ENCODE measurements at regions not wholly inside any gene's neighbourhood (a gene's known extent, or its start where the extent isn't known, plus 50 kb on each side); places are given as distances from the start of the nearest gene placed in this dataset.

DNA sequence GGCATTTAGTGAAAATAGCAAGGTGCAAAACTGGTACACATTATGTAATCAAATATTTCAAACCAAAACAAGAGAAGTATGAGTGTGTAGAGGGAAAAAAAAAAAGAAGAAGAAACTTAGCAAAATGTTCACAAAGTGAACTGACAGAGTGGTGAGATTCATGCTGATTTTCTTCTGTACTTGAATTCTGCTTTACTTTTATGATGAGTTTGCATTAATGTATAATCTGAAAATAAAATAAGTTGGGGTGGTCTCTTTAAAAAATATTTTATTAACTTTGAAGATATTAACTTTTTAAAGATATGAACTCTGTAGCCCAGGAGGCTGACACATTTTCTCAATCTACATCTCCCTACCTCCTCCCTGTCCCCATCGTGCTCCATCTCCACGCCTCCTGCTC lies 185.1 kb downstream of the QDPR start:
- peaks cover 5% of the 10 kb centered on the region for H3K27me3 Mint-ChIP-seq
- no peak overlapping the region for H3K27ac Mint-ChIP-seq

DNA sequence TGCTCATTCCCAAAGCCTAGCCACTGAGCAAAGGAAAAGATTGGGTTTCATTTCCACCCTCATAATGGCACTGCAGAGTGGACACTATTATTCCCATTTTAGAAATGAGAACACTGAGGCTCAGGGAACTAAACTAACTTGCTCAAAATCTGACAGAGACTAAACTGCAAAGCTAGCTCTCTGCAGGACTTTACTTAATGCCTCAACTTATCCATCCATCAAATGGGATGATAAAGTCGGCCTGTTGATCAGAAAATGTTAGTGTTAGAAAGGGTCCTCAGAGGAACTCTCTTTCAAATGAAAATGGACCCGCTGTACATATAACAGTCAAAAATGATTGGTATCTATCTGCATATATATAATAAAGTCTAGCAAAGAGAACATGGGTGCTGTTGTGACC lies 186.8 kb downstream of the QDPR start:
- ATAC-seq (replicated peaks): no peak
- Mint-ChIP-seq H3K4me3 (no peak overlapping the region), H3K27me3 (peaks cover 5% of the 10 kb centered on the region), H3K27ac (no peak overlapping the region), H3K36me3 (ENCODE audit: low read depth) (no peaks in the 10 kb centered on the region), H3K4me1 (peaks cover 6% of the 10 kb centered on the region), H3K9me3 (no peaks in the 10 kb centered on the region)

More for the DNA sequence above, 185.1 kb downstream of the QDPR start:
- H3K4me3 Mint-ChIP-seq: no peak overlapping the region
- H3K9me3 Mint-ChIP-seq: no peaks in the 10 kb centered on the region
- H3K4me1 Mint-ChIP-seq: peaks cover 6% of the 10 kb centered on the region
- no peaks in the 10 kb centered on the region for H3K36me3 Mint-ChIP-seq (ENCODE audit: low read depth)
- ATAC-seq (replicated peaks): no peak

DNA sequence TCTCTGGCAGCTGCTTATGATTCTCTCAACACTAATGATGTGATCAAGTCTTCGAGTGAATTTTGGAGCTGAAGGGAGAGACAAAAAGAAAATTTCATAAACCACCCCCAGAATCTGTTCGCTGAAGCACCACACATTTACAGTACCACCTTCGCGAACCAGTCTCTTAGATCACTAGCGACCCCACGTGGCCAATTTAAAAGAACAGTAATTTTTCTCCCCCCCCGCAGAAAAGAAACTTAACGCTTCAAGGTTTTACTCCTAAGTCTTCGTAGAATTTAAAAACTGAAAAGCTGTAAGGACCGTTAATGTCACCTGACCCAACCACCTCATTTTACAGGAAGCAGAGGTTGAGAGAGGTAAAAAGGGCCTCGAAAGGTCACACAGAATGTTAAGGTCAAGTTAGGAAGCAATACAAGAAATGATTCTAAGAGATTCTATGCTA lies 187.5 kb downstream of the QDPR start:
- Mint-ChIP-seq H3K27ac (peak overlapping the region; percentile 53), H3K36me3 (ENCODE audit: low read depth) (no peaks in the 10 kb centered on the region), H3K4me1 (peaks cover 6% of the 10 kb centered on the region), H3K4me3 (peak overlapping the region; percentile 36), H3K27me3 (peaks cover 10% of the 10 kb centered on the region), H3K9me3 (peaks cover 5% of the 10 kb centered on the region)
- peak; percentile 57 for ATAC-seq (replicated peaks)

DNA sequence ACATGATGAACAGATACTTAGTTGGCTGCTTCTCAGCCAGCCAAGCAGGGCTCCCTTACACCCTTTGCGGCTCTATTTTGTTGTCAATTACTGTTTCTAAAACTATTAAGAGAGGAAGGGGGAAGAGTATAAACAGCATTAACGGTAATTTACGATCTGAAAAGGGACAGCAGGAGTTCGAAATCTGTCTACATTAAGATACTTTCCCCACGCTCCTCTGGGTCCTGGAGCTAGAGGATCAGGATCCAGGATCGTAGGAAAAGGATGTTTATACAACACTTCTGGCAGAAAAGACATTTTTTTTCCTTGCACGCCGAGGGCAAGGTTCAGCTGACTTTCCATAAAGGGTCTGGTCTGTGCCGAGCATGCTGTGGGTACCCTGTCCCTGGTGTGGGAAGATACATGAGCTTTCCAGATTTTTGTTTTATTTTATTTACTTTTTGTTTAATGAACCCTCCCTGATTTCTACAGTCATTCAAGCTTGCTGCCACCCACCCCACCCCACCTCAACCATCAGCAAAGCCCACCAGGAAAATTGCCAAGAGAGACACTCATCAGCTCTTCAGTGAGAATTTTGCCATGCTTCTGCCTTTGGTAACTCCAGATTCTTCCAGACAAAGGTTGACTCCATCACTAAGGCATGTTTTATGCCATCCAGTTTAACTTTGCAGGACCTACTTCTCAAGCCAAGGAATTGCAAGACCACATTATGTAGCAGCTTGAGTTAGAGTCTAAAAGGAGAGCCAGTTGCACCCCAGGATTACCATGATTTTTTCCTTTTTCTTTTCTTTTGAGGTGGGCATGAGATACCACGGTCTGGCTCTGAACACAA lies 188.1 kb downstream of the QDPR start:
- Mint-ChIP-seq H3K27me3 (peaks cover 10% of the 10 kb centered on the region), H3K4me3 (peak overlapping the region; percentile 36), H3K4me1 (peaks cover 6% of the 10 kb centered on the region), H3K36me3 (ENCODE audit: low read depth) (no peaks in the 10 kb centered on the region), H3K27ac (no peak overlapping the region), H3K9me3 (peaks cover 5% of the 10 kb centered on the region)
- no peak for ATAC-seq (replicated peaks)

DNA sequence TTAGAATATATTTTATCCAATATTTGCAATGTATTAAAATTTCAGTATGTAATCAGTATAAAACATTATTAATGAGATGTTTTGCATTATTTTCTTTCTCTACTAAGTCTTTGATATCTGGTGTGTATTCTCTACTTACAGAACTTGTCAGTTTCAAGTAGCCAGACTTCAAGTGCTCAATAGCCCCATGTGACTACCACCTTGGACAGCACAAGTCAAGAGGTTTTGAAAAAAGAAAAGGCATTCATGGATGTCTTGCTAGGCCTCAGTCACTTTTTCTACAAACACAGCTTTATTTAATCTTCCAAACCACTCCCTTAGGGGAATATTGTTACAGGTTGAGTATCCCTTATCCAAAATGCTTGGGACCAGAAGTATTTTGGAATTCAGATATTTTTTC lies 189.4 kb downstream of the QDPR start:
- H3K27me3 Mint-ChIP-seq: peaks cover 10% of the 10 kb centered on the region
- no peak overlapping the region for H3K27ac Mint-ChIP-seq
- no peak for ATAC-seq (replicated peaks)
- H3K36me3 Mint-ChIP-seq (ENCODE audit: low read depth): no peaks in the 10 kb centered on the region
- H3K4me1 Mint-ChIP-seq: peaks cover 6% of the 10 kb centered on the region
- no peak overlapping the region for H3K4me3 Mint-ChIP-seq
- peaks cover 5% of the 10 kb centered on the region for H3K9me3 Mint-ChIP-seq

DNA sequence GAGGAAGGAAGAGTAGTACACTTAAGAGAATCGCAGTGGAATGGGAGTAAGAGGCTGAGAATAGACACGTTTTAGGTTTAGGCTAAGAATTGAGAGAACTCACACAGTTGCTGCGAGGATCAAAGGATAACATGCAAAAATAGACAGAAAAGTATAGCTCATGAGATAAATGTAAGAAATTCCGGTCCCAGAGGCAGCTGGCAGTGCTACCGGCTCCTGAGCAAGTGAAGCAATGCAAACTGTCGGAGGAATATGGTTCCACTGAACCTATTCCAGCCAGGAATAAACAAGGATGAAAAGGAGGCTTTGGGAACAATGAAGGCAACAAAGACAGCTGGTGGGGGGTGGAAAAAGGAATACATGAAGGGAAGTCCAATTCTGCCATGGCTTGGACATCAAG lies 191.8 kb downstream of the QDPR start:
- peaks cover 6% of the 10 kb centered on the region for H3K4me1 Mint-ChIP-seq
- H3K4me3 Mint-ChIP-seq: no peak overlapping the region
- H3K9me3 Mint-ChIP-seq: peaks cover 5% of the 10 kb centered on the region
- H3K27ac Mint-ChIP-seq: no peak overlapping the region
- H3K27me3 Mint-ChIP-seq: peaks cover 18% of the 10 kb centered on the region
- no peak for ATAC-seq (replicated peaks)
- no peaks in the 10 kb centered on the region for H3K36me3 Mint-ChIP-seq (ENCODE audit: low read depth)

DNA sequence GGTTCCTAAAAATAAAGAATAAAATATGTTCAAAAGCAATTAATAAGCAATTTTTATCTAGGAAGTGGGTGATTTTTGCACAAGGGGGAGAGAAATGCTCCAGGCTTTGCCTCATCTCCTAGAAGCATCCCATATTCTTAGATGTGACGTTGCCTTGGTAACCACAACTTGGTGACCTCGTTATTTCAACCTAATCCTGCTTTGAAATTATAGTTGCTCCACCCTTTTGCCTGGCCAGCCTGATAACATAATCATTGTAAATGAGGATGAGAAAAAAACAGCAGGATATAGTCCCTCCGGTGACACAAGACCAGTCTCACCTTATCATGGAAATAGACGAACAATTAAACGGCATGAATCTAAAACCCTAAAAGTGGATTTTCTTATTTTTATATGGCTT lies 194.4 kb downstream of the QDPR start:
- no peak overlapping the region for H3K4me3 Mint-ChIP-seq
- ATAC-seq (replicated peaks): no peak
- H3K9me3 Mint-ChIP-seq: peaks cover 5% of the 10 kb centered on the region
- H3K27ac Mint-ChIP-seq: no peak overlapping the region
- H3K36me3 Mint-ChIP-seq (ENCODE audit: low read depth): no peaks in the 10 kb centered on the region
- no peaks in the 10 kb centered on the region for H3K4me1 Mint-ChIP-seq
- H3K27me3 Mint-ChIP-seq: peaks cover 18% of the 10 kb centered on the region

DNA sequence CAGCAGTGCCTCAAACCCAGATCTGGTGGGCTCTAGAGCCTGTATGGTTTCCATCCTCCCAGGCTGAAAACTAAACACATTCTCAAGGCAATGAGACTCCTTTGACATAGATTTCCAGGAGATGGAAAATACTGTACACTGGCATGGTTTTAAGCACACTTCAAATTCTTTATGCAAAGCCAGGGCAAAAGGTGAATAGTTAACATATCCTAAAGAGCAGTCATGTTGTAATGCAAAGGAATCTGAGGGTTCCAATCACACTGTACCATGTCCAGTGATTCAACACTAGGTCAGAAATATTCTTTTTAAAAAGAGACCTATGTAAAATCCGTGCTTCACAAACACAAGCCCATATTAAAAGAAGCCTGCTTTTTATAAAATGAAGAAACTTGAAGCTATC lies 195.3 kb downstream of the QDPR start:
- peaks cover 18% of the 10 kb centered on the region for H3K27me3 Mint-ChIP-seq
- no peaks in the 10 kb centered on the region for H3K36me3 Mint-ChIP-seq (ENCODE audit: low read depth)
- peaks cover 5% of the 10 kb centered on the region for H3K9me3 Mint-ChIP-seq
- H3K27ac Mint-ChIP-seq: no peak overlapping the region
- H3K4me3 Mint-ChIP-seq: no peak overlapping the region
- no peak for ATAC-seq (replicated peaks)
- no peaks in the 10 kb centered on the region for H3K4me1 Mint-ChIP-seq

DNA sequence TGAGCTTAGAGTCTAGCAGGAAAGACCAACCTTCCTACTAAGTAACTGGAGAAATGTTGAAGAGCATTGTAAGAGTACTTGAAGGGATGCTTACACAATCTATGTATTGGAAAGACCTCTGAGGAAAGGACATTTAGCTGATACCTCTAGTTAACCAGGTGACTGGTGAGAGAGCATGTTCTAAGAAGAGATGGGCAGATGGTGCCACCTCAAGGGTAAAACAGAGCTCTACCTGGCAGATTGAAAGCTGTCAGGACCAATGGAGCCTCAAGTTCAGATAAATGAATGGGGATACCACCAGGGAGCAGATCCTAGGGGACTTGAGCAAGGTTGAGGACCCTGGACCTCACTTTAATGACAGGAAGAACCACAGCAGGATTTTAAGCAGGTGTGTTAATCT lies 196.4 kb downstream of the QDPR start:
- H3K36me3 Mint-ChIP-seq (ENCODE audit: low read depth): no peaks in the 10 kb centered on the region
- H3K4me1 Mint-ChIP-seq: no peaks in the 10 kb centered on the region
- H3K4me3 Mint-ChIP-seq: no peak overlapping the region
- ATAC-seq (replicated peaks): no peak
- no peak overlapping the region for H3K27ac Mint-ChIP-seq
- peaks cover 5% of the 10 kb centered on the region for H3K9me3 Mint-ChIP-seq
- peaks cover 18% of the 10 kb centered on the region for H3K27me3 Mint-ChIP-seq

DNA sequence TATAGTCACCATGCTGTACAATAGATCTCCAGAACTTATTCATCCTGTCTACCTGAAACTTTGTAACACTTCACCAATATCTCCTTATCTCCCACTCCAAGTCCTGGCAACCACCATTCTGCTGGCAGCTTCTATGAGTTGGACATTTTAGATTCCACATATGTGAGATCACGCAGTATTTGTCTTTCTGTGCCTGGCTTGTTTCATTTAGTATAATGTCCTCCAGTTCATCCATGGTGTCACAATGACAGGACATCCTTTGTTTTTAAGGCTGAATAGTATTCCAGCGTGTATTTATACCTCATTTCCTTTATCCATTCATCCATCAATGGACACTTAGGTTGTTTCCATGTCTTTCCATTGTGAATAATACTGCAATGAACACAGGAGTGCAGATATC lies 198.7 kb downstream of the QDPR start:
- H3K27ac Mint-ChIP-seq: no peak overlapping the region
- ATAC-seq (replicated peaks): no peak
- no peaks in the 10 kb centered on the region for H3K4me1 Mint-ChIP-seq
- no peak overlapping the region for H3K4me3 Mint-ChIP-seq
- H3K9me3 Mint-ChIP-seq: no peaks in the 10 kb centered on the region
- no peaks in the 10 kb centered on the region for H3K36me3 Mint-ChIP-seq (ENCODE audit: low read depth)
- peaks cover 14% of the 10 kb centered on the region for H3K27me3 Mint-ChIP-seq

DNA sequence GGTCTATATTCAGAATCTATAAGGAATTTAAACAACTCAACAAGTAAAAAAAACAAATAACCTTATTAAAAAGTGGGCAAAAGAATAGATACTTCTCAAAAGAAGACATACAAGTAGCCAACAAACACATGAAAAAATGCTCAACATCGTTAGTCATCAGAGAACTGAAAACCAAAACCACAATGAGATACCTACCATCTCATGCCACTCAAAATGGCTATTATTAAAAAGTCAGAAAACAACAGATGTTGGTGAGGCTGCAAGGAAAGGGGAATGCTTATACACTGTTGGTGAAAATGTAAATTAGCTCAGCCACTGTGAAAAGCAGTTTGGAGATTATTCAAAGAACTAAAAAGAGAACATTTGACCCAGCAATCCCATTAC lies 201.6 kb downstream of the QDPR start:
- Mint-ChIP-seq H3K4me3 (no peak overlapping the region), H3K27ac (no peak overlapping the region), H3K9me3 (no peaks in the 10 kb centered on the region), H3K4me1 (no peaks in the 10 kb centered on the region), H3K27me3 (peaks cover 7% of the 10 kb centered on the region), H3K36me3 (ENCODE audit: low read depth) (no peaks in the 10 kb centered on the region)
- ATAC-seq (replicated peaks): no peak

DNA sequence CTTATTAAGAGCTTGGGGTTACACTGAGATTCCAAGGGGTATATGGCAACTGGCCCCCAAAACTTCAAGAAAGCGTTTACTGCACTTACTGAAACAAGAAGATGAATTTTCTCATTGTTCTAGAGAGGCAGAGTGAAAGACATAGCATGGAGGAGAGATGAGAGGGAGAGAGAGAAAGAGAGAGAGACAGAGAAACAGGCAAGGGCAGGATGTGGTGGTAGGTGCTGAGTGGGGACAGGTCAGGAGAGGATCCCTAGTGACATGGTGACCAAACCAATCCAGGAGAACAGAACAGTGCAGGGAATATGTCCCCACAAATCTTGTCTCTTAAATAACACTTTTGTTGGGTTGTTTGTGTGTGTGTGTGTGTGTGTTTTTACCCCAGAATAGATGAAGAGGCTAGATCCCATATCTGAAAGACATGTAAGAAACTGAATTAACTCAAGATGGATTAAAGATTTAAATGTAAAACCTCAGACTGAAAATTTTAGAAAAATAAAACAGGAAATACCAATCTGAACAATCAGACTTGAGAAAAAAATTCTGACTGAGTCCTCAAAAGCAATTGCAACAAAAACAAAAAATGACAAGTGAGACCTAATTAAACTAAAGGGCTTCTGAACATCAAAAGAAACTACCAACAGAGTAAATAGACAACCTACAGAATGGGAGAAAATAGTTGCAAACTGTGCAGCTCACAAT lies 202.2 kb downstream of the QDPR start:
- no peak for ATAC-seq (replicated peaks)
- no peak overlapping the region for H3K4me3 Mint-ChIP-seq
- H3K27me3 Mint-ChIP-seq: peaks cover 5% of the 10 kb centered on the region
- no peak overlapping the region for H3K27ac Mint-ChIP-seq
- no peaks in the 10 kb centered on the region for H3K36me3 Mint-ChIP-seq (ENCODE audit: low read depth)
- no peaks in the 10 kb centered on the region for H3K9me3 Mint-ChIP-seq
- no peaks in the 10 kb centered on the region for H3K4me1 Mint-ChIP-seq

DNA sequence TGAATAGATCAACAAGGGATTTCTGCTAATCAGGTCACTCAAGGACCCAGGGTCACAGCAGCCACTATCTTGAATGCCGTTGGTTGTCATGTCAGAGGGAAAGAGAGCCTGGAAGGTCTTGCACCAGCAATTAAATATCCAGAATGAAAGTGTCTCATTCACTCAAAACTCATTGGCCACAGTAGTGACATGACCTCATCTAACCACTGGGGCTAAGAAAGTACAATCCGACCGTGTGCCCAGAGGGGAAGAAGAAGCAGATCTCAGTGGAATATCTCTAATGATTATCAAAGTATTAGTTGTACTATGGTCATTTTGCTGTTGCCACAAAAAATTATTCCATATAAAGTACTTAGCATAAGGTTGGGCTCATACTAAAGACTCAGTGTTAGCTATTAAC lies 210.0 kb downstream of the QDPR start:
- peaks cover 13% of the 10 kb centered on the region for H3K27me3 Mint-ChIP-seq
- H3K4me3 Mint-ChIP-seq: no peak overlapping the region
- H3K4me1 Mint-ChIP-seq: no peaks in the 10 kb centered on the region
- no peak overlapping the region for H3K27ac Mint-ChIP-seq
- no peak for ATAC-seq (replicated peaks)
- no peaks in the 10 kb centered on the region for H3K9me3 Mint-ChIP-seq
- no peaks in the 10 kb centered on the region for H3K36me3 Mint-ChIP-seq (ENCODE audit: low read depth)

DNA sequence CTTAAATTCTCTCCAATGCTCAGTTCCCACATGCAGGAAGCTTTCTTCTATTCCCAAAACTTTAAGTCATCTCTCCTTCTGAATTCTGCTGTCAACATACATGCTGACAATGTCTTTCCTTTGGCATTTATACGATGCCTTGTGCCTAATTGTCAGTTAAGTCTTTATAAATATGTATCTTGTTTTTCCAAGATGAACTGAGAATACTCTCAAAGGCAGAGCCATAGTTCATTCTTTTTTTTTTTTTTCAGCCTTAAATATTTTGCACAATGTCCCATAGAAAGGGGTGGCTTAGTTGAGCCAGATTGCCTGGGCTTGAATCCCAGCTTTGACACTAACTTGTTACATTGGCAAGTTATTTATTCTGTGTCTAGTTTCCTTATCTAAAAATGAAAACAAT lies 210.6 kb downstream of the QDPR start:
- ATAC-seq (replicated peaks): no peak
- no peaks in the 10 kb centered on the region for H3K36me3 Mint-ChIP-seq (ENCODE audit: low read depth)
- no peak overlapping the region for H3K27ac Mint-ChIP-seq
- no peak overlapping the region for H3K4me3 Mint-ChIP-seq
- peaks cover 15% of the 10 kb centered on the region for H3K27me3 Mint-ChIP-seq
- no peaks in the 10 kb centered on the region for H3K9me3 Mint-ChIP-seq
- H3K4me1 Mint-ChIP-seq: no peaks in the 10 kb centered on the region

All from activated T-helper 17 cell treated with anti-CD3 and anti-CD28 coated beads, Interleukin-2, amount 50 U/mL, for 72 hours (primary cell).